ENCODE measurements at regions not wholly inside any gene's neighbourhood (a gene's known extent, or its start where the extent isn't known, plus 50 kb on each side); places are given as distances from the start of the nearest gene placed in this dataset.
A peak's percentile ranks its signal among the peaks of the same experiment; 100 is the strongest.

DNA sequence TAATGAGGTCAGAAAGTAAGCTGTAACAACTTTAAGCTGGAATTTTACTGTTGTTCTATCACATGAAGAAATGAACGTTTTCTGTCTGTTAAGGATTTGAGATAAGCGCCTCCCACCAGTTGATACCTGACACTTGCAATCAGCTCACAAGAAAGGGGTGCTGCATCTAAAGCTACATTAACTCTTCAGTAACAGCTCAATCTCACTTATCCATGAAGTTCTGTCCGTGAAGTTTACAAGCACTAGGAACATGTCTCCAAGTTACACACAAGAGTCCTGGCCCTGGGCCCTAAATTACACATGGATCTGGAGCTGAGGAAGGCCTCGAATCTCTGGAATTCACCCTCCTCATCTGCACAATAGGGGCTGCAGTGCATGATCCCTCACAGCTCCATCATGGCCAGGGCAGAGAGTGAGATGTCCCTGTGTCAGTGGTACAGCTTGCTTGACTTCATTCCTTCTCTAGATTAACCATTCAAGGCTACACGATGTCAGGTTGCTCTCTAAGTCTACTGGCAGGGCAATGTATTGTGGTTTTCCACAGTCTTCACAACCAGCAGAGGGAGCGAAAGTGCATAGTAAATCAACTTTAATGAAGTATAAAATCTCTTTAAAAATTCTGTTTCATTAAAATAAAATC, 182.4 kb upstream of the MCHR2 start:
- no peak for DNase-seq
- ATAC-seq, result peak in 1 of 2 donors; percentile 26
- Histone ChIP-seq H3K27ac (no peak overlapping the region), H3K9me3 (no peaks in the 10 kb centered on the region), H3K27me3 (no peaks in the 10 kb centered on the region), H3K36me3 (no peaks in the 10 kb centered on the region), H3K4me3 (no peak overlapping the region), H3K4me1 (no peaks in the 10 kb centered on the region)
- in situ Hi-C loops (cut with MboI; ENCODE audit: low sequenced_read_pairs in 4 of 4), result no loop called here
- intact Hi-C loops (cut with DNase I; ENCODE audit: low total_unique reads), result no loop called here
- no peak for TF ChIP-seq POLR2A (IDR thresholded peaks at IDR 0.05)
- TF ChIP-seq, protein P1, sequence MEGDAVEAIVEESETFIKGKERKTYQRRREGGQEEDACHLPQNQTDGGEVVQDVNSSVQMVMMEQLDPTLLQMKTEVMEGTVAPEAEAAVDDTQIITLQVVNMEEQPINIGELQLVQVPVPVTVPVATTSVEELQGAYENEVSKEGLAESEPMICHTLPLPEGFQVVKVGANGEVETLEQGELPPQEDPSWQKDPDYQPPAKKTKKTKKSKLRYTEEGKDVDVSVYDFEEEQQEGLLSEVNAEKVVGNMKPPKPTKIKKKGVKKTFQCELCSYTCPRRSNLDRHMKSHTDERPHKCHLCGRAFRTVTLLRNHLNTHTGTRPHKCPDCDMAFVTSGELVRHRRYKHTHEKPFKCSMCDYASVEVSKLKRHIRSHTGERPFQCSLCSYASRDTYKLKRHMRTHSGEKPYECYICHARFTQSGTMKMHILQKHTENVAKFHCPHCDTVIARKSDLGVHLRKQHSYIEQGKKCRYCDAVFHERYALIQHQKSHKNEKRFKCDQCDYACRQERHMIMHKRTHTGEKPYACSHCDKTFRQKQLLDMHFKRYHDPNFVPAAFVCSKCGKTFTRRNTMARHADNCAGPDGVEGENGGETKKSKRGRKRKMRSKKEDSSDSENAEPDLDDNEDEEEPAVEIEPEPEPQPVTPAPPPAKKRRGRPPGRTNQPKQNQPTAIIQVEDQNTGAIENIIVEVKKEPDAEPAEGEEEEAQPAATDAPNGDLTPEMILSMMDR (IDR thresholded peaks at IDR 0.05 in 4 of 5, conservative IDR thresholded peaks at IDR 0.05 in 1 of 5), result no peak

DNA sequence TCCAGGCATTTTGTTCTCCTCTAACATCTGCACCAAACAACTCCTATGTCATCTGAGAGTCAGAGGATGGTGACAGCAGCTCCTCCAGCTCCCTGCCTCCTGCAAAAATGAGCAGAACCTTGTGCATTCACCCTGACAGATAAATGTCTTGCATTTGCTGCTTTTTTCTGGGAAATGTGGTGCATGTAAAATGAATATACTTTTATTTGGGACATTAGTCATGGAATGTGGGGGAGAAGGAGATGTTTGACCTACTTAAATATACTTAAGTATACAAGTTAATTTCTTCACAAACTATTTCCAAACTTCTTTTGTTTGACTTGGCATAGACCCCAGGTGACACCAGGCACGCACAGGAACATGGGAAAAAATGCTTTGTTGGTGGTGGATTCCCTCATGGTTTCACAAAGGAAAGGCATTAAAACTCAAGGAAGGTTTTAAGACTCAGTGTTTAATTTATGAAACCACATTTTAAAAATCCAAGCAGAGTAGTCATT, 181.8 kb upstream of the MCHR2 start:
- intact Hi-C loops (cut with DNase I; ENCODE audit: low total_unique reads) (no loop called here), in situ Hi-C loops (cut with MboI; ENCODE audit: low sequenced_read_pairs in 4 of 4) (no loop called here)
- no peaks in the 10 kb centered on the region for H3K27me3 ChIP-seq
- TF ChIP-seq, protein P1 (IDR thresholded peaks at IDR 0.05 in 4 of 5, conservative IDR thresholded peaks at IDR 0.05 in 1 of 5), result no peak
- no peak for TF ChIP-seq POLR2A (IDR thresholded peaks at IDR 0.05)
- no peak for DNase-seq
- no peaks in the 10 kb centered on the region for H3K4me1 ChIP-seq
- no peaks in the 10 kb centered on the region for H3K9me3 ChIP-seq
- H3K27ac ChIP-seq, result no peak overlapping the region
- no peak for ATAC-seq
- no peak overlapping the region for H3K4me3 ChIP-seq
- no peaks in the 10 kb centered on the region for H3K36me3 ChIP-seq

GRCh38 chr6:100173211-100173610, 179.2 kb upstream of the MCHR2 start:
- in situ Hi-C loops (cut with MboI; ENCODE audit: low sequenced_read_pairs in 4 of 4) (no loop called here), intact Hi-C loops (cut with DNase I; ENCODE audit: low total_unique reads) (no loop called here)
- H3K27me3 ChIP-seq, result no peaks in the 10 kb centered on the region
- TF ChIP-seq POLR2A (IDR thresholded peaks at IDR 0.05), result no peak
- TF ChIP-seq, protein P1 (IDR thresholded peaks at IDR 0.05 in 4 of 5, conservative IDR thresholded peaks at IDR 0.05 in 1 of 5), result no peak
- no peaks in the 10 kb centered on the region for H3K4me1 ChIP-seq
- no peaks in the 10 kb centered on the region for H3K9me3 ChIP-seq
- H3K27ac ChIP-seq, result no peak overlapping the region
- ATAC-seq, result no peak
- no peaks in the 10 kb centered on the region for H3K36me3 ChIP-seq
- DNase-seq, result no peak
- H3K4me3 ChIP-seq, result no peak overlapping the region

DNA sequence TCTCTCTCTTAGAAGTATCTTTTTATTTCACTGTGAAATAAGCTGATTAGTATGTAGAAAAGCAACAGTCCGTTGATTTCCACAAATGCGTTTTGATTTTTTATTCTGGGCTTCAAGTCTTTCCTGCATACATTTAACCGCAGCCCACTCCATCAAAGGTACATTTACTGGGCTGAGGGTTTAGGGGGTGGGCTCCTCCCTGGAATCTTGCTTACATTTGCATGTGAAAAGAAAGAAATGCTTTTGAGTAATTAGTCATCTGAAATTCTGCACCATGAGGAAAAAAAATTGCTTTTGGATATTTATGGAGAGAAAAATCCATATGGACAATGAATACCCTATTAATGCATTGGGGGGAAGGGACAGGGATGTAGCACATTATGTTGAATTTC, 178.3 kb upstream of the MCHR2 start:
- in situ Hi-C loops (cut with MboI; ENCODE audit: low sequenced_read_pairs in 4 of 4), result no loop called here
- TF ChIP-seq POLR2A (IDR thresholded peaks at IDR 0.05), result no peak
- TF ChIP-seq, protein P1 (IDR thresholded peaks at IDR 0.05 in 4 of 5, conservative IDR thresholded peaks at IDR 0.05 in 1 of 5), result no peak
- H3K27me3 ChIP-seq, result no peaks in the 10 kb centered on the region
- H3K9me3 ChIP-seq, result no peaks in the 10 kb centered on the region
- DNase-seq, result no peak
- H3K4me3 ChIP-seq, result no peak overlapping the region
- no peaks in the 10 kb centered on the region for H3K36me3 ChIP-seq
- H3K4me1 ChIP-seq, result no peaks in the 10 kb centered on the region
- intact Hi-C loops (cut with DNase I; ENCODE audit: low total_unique reads), result no loop called here
- H3K27ac ChIP-seq, result no peak overlapping the region
- no peak for ATAC-seq
